ENCODE measurements at regions not wholly inside any gene's neighbourhood (a gene's known extent, or its start where the extent isn't known, plus 50 kb on each side); places are given as distances from the start of the nearest gene placed in this dataset.

DNA sequence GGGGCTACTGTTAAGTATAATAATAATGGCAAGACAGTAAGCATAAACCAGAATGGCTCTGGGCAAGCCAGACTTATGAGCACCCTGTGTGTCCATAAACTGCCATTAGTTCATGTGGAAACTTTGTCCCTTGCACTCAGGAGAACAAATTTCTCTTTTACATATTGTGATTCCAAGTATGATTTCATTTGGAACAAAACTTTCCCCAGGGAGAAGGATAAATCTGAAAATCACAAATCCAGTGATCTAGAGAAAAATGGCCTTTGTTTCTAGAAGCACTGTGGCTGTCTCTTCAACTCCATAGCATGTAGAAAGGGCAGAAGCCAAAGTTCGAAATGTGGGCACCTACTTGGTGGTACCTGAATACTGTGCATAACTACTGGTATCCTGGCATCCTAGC is 823.7 kb upstream of the SOX11 start:
- TF ChIP-seq, protein P1, sequence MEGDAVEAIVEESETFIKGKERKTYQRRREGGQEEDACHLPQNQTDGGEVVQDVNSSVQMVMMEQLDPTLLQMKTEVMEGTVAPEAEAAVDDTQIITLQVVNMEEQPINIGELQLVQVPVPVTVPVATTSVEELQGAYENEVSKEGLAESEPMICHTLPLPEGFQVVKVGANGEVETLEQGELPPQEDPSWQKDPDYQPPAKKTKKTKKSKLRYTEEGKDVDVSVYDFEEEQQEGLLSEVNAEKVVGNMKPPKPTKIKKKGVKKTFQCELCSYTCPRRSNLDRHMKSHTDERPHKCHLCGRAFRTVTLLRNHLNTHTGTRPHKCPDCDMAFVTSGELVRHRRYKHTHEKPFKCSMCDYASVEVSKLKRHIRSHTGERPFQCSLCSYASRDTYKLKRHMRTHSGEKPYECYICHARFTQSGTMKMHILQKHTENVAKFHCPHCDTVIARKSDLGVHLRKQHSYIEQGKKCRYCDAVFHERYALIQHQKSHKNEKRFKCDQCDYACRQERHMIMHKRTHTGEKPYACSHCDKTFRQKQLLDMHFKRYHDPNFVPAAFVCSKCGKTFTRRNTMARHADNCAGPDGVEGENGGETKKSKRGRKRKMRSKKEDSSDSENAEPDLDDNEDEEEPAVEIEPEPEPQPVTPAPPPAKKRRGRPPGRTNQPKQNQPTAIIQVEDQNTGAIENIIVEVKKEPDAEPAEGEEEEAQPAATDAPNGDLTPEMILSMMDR (IDR thresholded peaks at IDR 0.05): no peak
- TF ChIP-seq POLR2A (IDR thresholded peaks at IDR 0.05): no peak
